ENCODE measurements at regions not wholly inside any gene's neighbourhood (a gene's known extent, or its start where the extent isn't known, plus 50 kb on each side); places are given as distances from the start of the nearest gene placed in this dataset.

DNA sequence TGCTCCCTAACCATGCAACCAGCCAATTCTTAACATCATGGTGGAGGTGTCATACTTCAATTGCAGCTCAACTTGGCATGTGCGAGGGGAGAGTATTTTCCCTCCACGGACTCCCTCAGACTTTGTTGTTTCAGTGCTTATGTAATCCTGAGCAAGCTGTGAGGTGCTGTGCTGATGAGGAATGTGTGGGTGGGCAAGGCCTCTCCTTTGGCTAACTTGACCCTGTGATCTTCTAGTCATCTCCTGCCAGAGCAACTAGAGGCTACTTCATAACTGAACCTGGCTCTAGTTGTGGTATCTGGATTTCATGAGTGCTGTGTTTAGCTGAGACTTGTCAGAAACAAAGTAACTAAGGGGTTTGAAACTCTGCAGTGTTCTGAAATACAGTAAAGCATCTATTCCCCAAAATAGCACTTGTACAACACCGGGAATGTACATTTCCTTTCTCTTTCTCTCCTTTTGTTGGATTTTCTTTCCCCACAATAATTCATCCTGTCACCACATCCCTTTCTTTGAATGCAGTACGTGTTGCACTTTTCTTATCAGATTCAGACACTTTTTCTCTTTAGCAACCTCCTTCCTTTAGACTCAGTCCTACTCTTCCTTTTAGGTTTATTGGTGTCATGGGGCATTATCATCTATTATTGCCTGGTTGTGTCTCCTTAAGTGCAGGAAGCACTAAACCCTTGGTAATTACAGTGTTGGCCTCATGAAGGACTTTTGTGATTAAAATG is 415.2 kb upstream of the NR3C2 start:
- H3K36me3 ChIP-seq (ENCODE audit: control insufficient read depth in 2 of 3, insufficient read depth in 3 of 3, low read length in 3 of 3), result no peaks in the 10 kb centered on the region
- TF ChIP-seq, protein P1, sequence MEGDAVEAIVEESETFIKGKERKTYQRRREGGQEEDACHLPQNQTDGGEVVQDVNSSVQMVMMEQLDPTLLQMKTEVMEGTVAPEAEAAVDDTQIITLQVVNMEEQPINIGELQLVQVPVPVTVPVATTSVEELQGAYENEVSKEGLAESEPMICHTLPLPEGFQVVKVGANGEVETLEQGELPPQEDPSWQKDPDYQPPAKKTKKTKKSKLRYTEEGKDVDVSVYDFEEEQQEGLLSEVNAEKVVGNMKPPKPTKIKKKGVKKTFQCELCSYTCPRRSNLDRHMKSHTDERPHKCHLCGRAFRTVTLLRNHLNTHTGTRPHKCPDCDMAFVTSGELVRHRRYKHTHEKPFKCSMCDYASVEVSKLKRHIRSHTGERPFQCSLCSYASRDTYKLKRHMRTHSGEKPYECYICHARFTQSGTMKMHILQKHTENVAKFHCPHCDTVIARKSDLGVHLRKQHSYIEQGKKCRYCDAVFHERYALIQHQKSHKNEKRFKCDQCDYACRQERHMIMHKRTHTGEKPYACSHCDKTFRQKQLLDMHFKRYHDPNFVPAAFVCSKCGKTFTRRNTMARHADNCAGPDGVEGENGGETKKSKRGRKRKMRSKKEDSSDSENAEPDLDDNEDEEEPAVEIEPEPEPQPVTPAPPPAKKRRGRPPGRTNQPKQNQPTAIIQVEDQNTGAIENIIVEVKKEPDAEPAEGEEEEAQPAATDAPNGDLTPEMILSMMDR (IDR thresholded peaks at IDR 0.05; ENCODE audit: borderline replicate concordance, extremely low read depth, insufficient read depth), result no peak
- no peaks in the 10 kb centered on the region for H3K27me3 ChIP-seq (ENCODE audit: control insufficient read depth, insufficient read depth, low read length)
- no peak overlapping the region for H3K4me3 ChIP-seq (ENCODE audit: low read length in 3 of 3)
- H3K4me1 ChIP-seq (ENCODE audit: control insufficient read depth in 2 of 3, insufficient read depth in 2 of 3, low read depth in 1 of 3, low read length in 3 of 3), result no peaks in the 10 kb centered on the region
- no peak overlapping the region for H3K27ac ChIP-seq (ENCODE audit: low read depth in 2 of 2, low read length in 2 of 2)
- no peaks in the 10 kb centered on the region for H3K9me3 ChIP-seq (ENCODE audit: control insufficient read depth in 2 of 3, insufficient read depth in 1 of 3, low read length in 3 of 3)
- H3K9ac ChIP-seq (ENCODE audit: low read length in 3 of 3), result no peak overlapping the region
- DNase-seq (peak in 1 of 5 donors; percentile 20), FAIRE-seq (no peak)
- intact Hi-C loops (cut with DNase I), result no loop called here

DNA sequence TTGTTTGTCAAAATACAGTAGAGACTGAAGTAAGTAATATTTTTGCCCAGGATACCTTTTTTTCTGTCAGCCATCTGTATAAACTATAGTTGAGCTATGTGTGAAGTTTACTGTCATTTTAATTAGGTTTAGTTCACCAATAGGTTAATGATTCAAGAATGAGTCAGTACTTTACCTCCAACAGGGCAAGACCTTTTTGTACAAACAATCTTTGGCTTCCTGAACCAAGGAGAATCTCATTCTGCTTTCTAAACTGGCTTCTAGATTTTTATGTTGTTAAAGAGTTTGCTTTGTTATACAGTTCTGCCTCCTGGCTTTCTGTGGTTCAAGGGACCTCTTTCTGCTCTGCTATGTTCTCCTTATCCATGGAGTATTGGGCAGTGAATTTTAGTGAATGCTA is 412.0 kb upstream of the NR3C2 start:
- intact Hi-C loops (cut with DNase I), result no loop called here
- FAIRE-seq, result no peak
- H3K27me3 ChIP-seq (ENCODE audit: control insufficient read depth, insufficient read depth, low read length), result no peaks in the 10 kb centered on the region
- H3K27ac ChIP-seq (ENCODE audit: low read depth in 2 of 2, low read length in 2 of 2), result no peak overlapping the region
- H3K36me3 ChIP-seq (ENCODE audit: control insufficient read depth in 2 of 3, insufficient read depth in 3 of 3, low read length in 3 of 3), result no peaks in the 10 kb centered on the region
- TF ChIP-seq, protein P1 (IDR thresholded peaks at IDR 0.05; ENCODE audit: borderline replicate concordance, extremely low read depth, insufficient read depth), result no peak
- H3K4me3 ChIP-seq (ENCODE audit: low read length in 3 of 3), result peak overlapping the region in 1 of 3 donors; percentile 6
- no peaks in the 10 kb centered on the region for H3K9me3 ChIP-seq (ENCODE audit: control insufficient read depth in 2 of 3, insufficient read depth in 1 of 3, low read length in 3 of 3)
- no peak overlapping the region for H3K9ac ChIP-seq (ENCODE audit: low read length in 3 of 3)
- no peak for DNase-seq
- peaks cover 0 to 7% (median 2%) of the 10 kb centered on the region in 3 donors for H3K4me1 ChIP-seq (ENCODE audit: control insufficient read depth in 2 of 3, insufficient read depth in 2 of 3, low read depth in 1 of 3, low read length in 3 of 3)

DNA sequence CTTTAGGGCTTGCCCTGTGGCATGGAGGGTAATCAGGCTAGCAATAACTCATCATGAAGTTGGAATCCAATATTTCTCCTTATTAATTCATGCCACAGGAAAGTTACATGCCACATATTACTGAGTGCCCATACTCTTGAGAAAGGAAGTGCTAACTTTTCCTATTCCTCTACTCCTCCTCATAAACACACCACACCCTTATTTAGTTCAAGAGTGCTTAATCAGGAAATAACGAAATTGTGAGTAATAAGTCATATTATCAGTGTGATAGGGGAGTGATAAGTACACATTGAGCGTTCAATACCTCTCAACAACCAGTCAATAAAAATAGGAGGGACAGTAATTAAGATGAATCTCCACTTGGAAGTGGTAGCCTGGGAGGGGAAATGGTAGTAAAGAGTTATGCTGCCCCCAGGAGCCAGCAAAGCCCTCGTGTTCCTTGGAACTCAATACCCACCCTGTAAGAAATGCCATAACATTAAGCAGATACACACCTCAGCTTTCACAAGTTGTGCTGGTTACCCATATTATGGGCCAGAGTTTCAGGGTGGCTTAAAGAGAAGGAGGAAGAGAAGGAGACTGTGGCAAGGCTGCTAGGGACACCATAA is 410.0 kb upstream of the NR3C2 start:
- Histone ChIP-seq H3K27me3 (ENCODE audit: control insufficient read depth, insufficient read depth, low read length) (no peaks in the 10 kb centered on the region), H3K4me1 (ENCODE audit: control insufficient read depth in 2 of 3, insufficient read depth in 2 of 3, low read depth in 1 of 3, low read length in 3 of 3) (peaks cover 0 to 8% (median 2%) of the 10 kb centered on the region in 3 donors), H3K9me3 (ENCODE audit: control insufficient read depth in 2 of 3, insufficient read depth in 1 of 3, low read length in 3 of 3) (no peaks in the 10 kb centered on the region), H3K27ac (ENCODE audit: low read depth in 2 of 2, low read length in 2 of 2) (no peak overlapping the region), H3K36me3 (ENCODE audit: control insufficient read depth in 2 of 3, insufficient read depth in 3 of 3, low read length in 3 of 3) (no peaks in the 10 kb centered on the region), H3K4me3 (ENCODE audit: low read length in 3 of 3) (no peak overlapping the region), H3K9ac (ENCODE audit: low read length in 3 of 3) (no peak overlapping the region)
- intact Hi-C loops (cut with DNase I), result no loop called here
- FAIRE-seq (no peak), DNase-seq (no peak)
- TF ChIP-seq, protein P1 (IDR thresholded peaks at IDR 0.05; ENCODE audit: borderline replicate concordance, extremely low read depth, insufficient read depth), result no peak
